ENCODE measurements at regions not wholly inside any gene's neighbourhood (a gene's known extent, or its start where the extent isn't known, plus 50 kb on each side); places are given as distances from the start of the nearest gene placed in this dataset.
"Not testable (repeated sequence)": the region's sequence is repeated elsewhere in the genome, so short reads cannot be mapped to it uniquely, and the experiment has no call there.

DNA sequence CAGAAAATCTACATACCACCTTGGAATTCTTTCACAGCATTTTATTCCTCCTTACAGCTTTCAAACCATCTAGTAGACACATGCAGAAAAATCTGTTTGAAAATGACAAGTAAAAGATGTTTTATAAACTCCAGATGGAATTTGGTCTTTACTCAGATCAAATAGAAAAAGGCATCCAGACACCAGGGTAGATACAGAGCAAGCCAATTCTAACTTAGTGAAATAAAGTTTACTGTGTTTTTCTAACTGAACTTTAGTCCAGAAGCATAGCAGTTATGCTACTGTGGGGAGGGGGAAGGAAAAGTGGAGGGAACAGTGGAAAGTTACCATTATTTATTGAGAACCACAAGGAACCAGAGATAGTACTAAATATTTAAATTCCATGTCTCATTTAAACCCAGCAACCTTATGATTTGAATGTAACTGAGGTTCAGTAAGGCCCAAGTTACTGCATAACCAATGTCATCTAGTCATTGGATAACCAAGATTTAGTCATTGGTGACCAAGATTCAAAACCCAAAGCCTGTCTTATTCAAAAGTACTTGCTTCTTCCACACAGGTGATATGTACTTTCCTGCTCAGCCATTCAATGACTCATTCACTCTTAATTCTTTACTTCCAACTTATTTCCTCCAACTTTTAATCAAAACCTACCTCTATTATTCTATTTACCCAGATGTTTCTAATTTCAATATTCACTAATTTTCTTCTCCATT lies 57.7 kb downstream of the RAD51AP2 start:
- no peak for DNase-seq

GRCh38 chr2:17455343-17455742 lies 62.9 kb downstream of the RAD51AP2 start:
- no peak for DNase-seq

GRCh38 chr2:17446191-17446590 lies 72.0 kb downstream of the RAD51AP2 start:
- not testable (repeated sequence) for DNase-seq

DNA sequence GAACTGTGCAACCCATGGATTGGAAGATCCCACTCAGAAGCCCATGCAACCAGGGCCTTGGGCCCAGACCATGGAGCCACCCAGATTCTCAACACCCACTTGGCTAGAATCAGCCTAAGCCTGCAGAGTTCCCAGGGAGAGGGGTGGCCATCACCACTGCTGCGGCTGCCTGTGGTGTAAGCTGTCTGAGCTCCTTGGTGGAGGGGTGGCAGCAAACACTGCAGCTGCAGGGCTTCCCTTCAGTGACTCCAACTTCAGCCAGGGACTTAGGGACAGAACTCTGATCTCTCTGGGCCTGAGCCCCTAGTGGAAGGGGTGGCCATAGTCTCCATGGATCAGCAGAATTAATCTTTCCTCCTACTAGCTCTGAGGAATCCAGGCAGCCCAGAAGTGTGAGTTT lies 72.5 kb downstream of the RAD51AP2 start:
- DNase-seq: no peak

- no peak for DNase-seq
These were observed 75.9 kb downstream of the RAD51AP2 start for GRCh38 chr2:17442334-17442733.

DNA sequence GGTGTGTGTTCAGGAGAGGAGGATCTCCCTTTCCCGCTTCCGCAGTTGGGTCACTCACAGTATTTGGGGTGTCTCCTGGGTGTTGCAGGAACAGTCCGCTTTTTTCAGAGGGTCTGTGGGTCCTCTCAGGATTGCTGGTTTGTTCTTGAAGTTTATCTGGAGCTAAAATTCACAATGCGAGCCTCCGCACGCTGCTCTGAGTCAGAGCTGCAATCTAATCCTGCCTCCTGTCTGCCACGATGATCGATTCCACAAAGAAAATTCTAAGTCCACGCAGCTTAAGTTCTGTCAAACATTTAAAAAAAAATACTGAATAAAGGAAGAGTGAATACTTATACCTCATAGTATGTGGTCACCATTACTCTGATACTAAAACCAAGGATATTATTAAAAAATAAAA lies 76.5 kb downstream of the RAD51AP2 start:
- DNase-seq: no peak

- DNase-seq: no peak
These were observed 77.0 kb downstream of the RAD51AP2 start for GRCh38 chr2:17441055-17441771.

GRCh38 chr2:17430326-17430725 lies 87.9 kb downstream of the RAD51AP2 start:
- no peak for DNase-seq

GRCh38 chr2:17429130-17429529 lies 89.1 kb downstream of the RAD51AP2 start:
- DNase-seq: no peak

- no peak for DNase-seq
These were observed 90.8 kb downstream of the RAD51AP2 start for GRCh38 chr2:17427401-17427800.

- DNase-seq: no peak
These were observed 91.5 kb downstream of the RAD51AP2 start for GRCh38 chr2:17426743-17427142.

DNA sequence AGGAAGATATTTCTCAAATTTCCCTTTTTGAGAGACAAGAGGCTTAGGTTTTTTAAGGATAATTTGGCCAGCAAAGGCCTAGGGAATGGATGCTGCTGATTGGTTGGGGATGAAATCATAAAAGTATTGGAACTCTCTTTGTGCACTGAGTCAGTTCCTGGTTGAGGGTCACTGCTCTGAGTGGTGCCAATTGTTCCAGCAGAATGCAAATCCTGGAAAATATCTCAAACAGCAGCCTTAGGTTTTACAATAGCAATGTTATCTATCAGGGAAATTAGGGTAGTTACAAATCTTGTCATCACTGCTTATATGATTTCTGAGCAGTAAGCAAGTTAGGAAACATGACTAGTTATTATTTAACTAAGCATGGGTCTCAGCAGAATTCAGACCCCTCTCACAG lies 96.2 kb downstream of the RAD51AP2 start:
- DNase-seq: no peak

DNA sequence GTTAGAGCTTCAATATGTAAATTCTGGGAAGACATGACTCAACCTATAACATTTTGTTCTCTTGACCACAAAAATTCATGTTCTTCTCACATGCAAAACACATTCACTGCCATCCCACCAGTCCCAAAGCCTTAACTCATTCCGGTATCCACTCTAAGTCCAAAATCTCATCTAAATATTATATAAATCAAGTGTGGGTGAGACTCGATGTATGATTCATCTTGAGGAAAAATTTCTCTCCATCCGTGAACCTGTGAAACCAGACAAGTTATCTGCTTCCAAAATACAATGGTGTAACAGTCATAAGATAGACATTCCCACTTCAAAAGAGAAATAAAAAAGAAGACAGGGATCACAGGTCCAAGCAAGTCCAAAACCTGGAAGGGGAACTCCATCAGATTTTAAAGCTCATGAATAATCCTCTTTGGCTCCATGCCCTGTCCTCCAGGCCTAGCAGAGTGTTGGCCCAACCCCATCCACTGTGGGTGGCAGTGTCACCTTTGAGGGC lies 101.3 kb downstream of the RAD51AP2 start:
- no peak for DNase-seq

- DNase-seq: no peak
These were observed 105.2 kb downstream of the RAD51AP2 start for GRCh38 chr2:17413036-17413435.

DNA sequence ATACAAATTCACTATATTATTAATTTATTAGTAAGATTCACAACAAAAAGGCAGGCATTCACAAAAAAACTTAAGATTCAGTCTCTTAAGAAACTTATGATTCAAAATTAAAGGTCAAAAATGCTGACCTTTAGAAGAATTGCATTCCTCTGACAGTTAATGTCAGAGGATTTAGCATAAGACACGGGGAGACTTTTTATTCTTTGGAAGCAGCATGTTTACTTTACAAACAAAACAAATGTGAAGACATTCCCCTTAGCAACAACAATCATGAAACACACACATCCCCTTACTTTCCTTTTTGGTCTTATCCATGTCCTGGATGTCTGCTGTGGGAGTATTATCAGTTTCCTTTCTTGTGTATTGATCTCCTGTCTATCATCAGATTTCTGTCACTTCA lies 117.1 kb downstream of the RAD51AP2 start:
- DNase-seq: no peak

- DNase-seq: no peak
These were observed 119.5 kb downstream of the RAD51AP2 start for GRCh38 chr2:17398770-17399169.

- DNase-seq: no peak
These were observed 129.4 kb downstream of the RAD51AP2 start for GRCh38 chr2:17388798-17389197.

- DNase-seq: no peak
These were observed 130.6 kb downstream of the RAD51AP2 start for GRCh38 chr2:17387591-17387990.

DNA sequence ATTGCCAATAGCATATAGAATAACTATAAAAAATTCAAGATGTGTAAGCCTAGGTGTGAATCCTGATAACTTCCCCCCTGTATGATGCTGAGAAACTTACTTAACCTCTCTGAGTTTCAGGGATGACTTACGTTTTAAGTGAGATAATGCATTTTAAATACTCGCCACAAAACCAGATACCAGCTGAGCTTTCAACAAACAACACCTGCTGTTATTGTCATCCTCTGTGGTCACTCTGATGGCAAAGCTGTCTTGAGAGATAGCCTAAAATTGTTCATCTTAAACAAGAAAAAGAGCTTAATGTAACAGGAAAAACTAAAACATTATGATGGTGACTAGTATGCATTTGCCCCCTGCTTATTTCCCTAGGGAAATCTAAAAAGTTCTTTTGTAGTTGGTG lies 131.5 kb downstream of the RAD51AP2 start:
- no peak for DNase-seq

DNA sequence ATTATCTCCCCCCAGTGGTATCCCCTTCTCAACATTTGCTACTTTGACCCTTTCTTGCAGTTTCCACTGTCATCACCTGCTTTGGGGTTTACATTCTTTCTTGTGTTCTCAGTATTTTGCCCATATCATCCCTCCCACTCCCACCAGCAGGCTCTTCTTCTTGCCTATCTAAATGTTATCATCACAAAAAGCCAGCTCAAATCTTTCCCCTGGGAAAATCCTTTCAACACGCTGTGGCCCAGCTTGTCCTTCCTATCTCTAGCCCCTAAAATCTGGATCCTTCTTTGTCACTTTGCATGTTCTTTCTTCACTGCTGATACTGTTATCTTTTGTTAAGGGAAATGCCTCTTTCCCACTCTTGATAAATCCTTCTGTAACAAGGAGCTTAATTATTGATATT lies 138.2 kb downstream of the RAD51AP2 start:
- no peak for DNase-seq

GRCh38 chr2:17375262-17375661 lies 143.0 kb downstream of the RAD51AP2 start:
- DNase-seq: no peak

- no peak for DNase-seq
These were observed 144.5 kb downstream of the RAD51AP2 start for GRCh38 chr2:17373741-17374140.

GRCh38 chr2:17373041-17373440 lies 145.2 kb downstream of the RAD51AP2 start:
- no peak for DNase-seq

DNA sequence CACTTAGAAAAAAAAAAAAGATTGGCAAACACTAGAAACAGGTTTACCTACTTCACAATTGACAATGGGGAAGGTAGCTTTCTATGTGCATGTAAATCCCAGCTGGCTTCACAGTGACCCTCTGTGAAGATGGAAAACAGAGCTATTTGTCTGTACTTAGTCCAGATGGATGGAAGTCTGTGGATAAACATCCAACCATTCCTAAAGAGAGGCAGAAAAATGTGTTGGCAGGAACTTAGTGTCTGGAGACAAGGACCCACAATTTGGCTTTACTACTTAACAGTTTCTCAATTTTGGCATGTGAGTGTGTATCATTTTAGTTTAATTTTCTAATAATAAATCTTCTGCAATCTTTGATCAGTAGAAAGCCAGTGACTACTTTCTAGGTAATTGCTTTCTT lies 154.4 kb downstream of the RAD51AP2 start:
- DNase-seq: no peak

- no peak for DNase-seq
These were observed 155.3 kb downstream of the RAD51AP2 start for GRCh38 chr2:17362956-17363355.

Data from NCI-H1694 treated with DMSO at 0.1 percent for 48 hours (cell line).